Stimulated activated naive CD8-positive, alpha-beta T cell treated with anti-CD3 and anti-CD28 coated beads, Interleukin-15, amount 100 ng/mL, for 72 hours (primary cell): ENCODE measurements at regions not wholly inside any gene's neighbourhood (a gene's known extent, or its start where the extent isn't known, plus 50 kb on each side); places are given as distances from the start of the nearest gene placed in this dataset.

Experiments
- ATAC-seq: fragments of 150-1000 bp; cut with Tn5 transposase; 2 replicates; pipeline ENCODE4 v1.10.0; 2021; ENCODE audit warnings: mild to moderate bottlenecking, moderate library complexity
- DNase-seq, 2 donors: peaks; one replicate each; pipeline ENCODE4 v3.0.0; 2021 to 2022
- H3K27ac Mint-ChIP-seq, 2 donors: one replicate each; pipeline ENCODE4 v1.8.0; 2022; ENCODE audit warnings: mild to moderate bottlenecking in 2 of 2, mixed read lengths in 2 of 2, moderate library complexity in 2 of 2
- H3K27me3 Mint-ChIP-seq: one replicate; pipeline ENCODE4 v1.8.0; 2022; ENCODE audit warnings: mixed read lengths
- H3K4me1 Mint-ChIP-seq: one replicate; pipeline ENCODE4 v1.8.0; 2022; ENCODE audit warnings: mild to moderate bottlenecking, mixed read lengths
- H3K4me3 Mint-ChIP-seq, 2 donors: one replicate each; pipeline ENCODE4 v1.8.0; 2022; ENCODE audit warnings: mild to moderate bottlenecking in 2 of 2, mixed read lengths in 2 of 2, moderate library complexity in 1 of 2
- H3K9me3 Mint-ChIP-seq, 2 donors: one replicate each; pipeline ENCODE4 v1.8.0; 2022; ENCODE audit warnings: mixed read lengths in 2 of 2

DNA sequence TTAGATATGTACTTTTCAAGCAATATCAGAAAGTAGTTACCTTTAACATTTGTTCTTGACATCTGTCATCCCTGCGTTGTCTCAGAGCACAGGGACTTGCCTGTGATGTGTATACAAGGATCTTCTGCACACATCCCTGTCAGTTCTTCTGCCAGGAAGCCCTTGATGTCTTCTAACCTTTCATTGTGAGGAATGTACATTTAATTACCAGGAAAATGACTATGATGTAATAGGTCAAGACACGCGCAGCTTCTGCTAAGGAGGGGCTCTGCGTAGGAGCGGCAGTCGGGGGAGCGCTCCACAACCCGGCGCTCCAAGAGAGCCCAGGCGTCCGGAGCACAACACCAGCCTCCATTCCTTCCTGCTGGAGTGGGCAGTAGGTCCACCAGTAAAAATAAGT, 119.7 kb downstream of the IRX2 start:
- DNase-seq (no peak), ATAC-seq (no peak)
- Mint-ChIP-seq H3K9me3 (peaks cover 0 to 13% of the 10 kb centered on the region in 2 donors), H3K4me3 (no peak overlapping the region), H3K27ac (no peak overlapping the region), H3K27me3 (no peaks in the 10 kb centered on the region), H3K4me1 (no peaks in the 10 kb centered on the region)

DNA sequence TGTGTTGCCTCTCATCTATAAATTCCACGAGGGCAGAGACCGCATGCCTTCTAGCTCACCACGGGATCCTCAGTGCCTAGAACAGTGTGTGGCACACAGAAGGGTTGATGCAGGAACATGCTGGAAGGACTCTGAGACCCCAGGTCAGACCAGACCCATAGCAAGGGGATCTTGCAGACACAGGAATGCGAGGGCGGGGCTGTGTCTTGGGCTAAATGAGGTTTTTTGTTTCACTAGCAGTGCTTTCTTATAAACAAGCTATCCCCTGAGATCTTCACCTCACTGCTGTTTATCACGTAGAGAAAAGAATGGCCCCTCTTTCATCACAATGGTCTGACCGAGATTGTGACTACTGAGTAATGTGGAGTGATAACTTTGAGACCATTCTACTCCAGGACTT, 122.4 kb downstream of the IRX2 start:
- Mint-ChIP-seq H3K27me3 (no peaks in the 10 kb centered on the region), H3K4me3 (no peak overlapping the region), H3K27ac (no peak overlapping the region), H3K4me1 (no peaks in the 10 kb centered on the region), H3K9me3 (peaks cover 0 to 14% of the 10 kb centered on the region in 2 donors)
- DNase-seq (no peak), ATAC-seq (peak; percentile 12)

DNA sequence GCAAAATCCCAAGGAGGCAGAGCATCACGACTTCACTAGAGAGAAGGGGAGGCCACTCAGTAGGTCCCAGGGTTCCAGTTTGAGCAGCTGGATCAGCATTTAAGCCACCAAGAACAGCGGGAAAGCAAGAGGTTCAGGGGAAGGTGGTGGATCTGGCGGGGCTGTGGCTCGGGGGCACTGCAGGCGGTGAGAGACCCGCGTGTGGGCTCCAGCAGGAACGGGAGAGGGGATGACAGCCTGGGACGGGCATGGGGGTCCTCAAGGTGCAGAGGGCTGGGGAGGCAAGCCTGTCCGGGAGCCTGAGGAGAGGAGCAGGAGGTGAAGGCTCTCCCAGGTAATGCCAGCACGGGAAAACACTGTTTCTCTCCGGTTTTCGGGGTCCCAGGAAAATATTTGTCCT, 123.6 kb downstream of the IRX2 start:
- no peak for ATAC-seq
- H3K9me3 Mint-ChIP-seq: peaks cover 0 to 14% of the 10 kb centered on the region in 2 donors
- DNase-seq: no peak
- no peak overlapping the region for H3K27ac Mint-ChIP-seq
- no peaks in the 10 kb centered on the region for H3K27me3 Mint-ChIP-seq
- H3K4me3 Mint-ChIP-seq: no peak overlapping the region
- no peaks in the 10 kb centered on the region for H3K4me1 Mint-ChIP-seq

DNA sequence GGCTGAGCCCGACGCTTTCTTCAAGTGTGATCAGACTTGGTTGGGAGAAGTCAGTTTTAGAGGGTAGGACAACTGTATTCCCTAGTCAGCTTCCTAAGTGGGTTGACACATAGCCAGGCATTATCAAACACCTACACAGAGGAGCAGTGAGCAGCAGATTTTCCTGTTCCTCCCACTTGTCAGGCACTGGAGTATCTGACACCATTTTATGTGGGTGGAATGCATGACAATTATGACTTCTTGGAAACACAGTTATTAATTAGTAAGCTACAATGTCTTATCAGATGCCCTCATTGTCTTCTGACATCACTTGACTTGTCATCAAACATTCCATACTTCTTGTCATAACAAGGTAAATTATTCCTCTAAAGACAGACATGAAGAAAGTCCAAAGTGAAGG, 124.9 kb downstream of the IRX2 start:
- DNase-seq (no peak), ATAC-seq (no peak)
- Mint-ChIP-seq H3K4me1 (no peaks in the 10 kb centered on the region), H3K9me3 (peaks cover 0 to 14% of the 10 kb centered on the region in 2 donors), H3K4me3 (no peak overlapping the region), H3K27me3 (no peaks in the 10 kb centered on the region), H3K27ac (no peak overlapping the region)

DNA sequence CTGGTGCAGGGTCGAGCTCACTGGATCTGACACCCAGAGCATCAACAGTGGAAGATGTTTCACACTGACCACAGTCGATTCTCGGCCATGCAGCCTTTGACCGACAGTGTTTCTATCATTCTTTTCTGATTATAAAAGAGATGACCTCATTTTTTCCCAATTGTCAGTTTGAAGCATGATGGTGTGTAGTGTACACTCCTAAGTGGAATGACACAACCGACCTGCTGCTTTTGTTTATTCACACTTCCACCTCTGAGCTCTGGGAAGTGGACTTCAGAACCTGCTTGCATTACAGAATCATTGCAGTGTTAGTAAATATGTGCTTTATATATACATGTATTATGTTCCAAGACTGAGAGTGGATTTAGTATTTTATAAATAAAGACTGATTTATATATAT, 128.6 kb downstream of the IRX2 start:
- Mint-ChIP-seq H3K9me3 (peaks cover 0 to 7% of the 10 kb centered on the region in 2 donors), H3K4me1 (no peaks in the 10 kb centered on the region), H3K27me3 (no peaks in the 10 kb centered on the region), H3K4me3 (no peak overlapping the region), H3K27ac (no peak overlapping the region)
- ATAC-seq (no peak), DNase-seq (no peak)

DNA sequence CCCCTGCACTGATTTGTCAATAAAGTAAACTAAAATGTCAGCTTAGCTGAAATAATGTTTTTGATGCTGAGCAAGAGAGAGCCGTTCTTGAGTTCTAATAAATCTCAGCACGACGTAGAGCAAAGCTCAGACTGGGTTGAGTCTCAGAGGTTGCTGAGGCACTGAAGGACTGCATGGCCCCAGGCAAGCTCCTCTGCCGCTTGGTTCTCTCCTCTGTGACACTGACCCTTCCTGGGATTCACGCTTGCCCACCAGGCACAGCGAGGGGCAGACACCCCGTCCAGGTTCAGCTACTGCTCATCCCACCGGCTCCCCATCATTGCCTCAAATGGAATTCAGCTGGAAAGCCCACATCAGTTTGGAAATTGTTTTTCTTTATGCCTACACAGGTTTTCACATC, 129.8 kb downstream of the IRX2 start:
- Mint-ChIP-seq H3K9me3 (peaks cover 0 to under 1% of the 10 kb centered on the region in 2 donors), H3K27me3 (no peaks in the 10 kb centered on the region), H3K4me1 (no peaks in the 10 kb centered on the region), H3K27ac (no peak overlapping the region), H3K4me3 (no peak overlapping the region)
- no peak for DNase-seq
- ATAC-seq: no peak

DNA sequence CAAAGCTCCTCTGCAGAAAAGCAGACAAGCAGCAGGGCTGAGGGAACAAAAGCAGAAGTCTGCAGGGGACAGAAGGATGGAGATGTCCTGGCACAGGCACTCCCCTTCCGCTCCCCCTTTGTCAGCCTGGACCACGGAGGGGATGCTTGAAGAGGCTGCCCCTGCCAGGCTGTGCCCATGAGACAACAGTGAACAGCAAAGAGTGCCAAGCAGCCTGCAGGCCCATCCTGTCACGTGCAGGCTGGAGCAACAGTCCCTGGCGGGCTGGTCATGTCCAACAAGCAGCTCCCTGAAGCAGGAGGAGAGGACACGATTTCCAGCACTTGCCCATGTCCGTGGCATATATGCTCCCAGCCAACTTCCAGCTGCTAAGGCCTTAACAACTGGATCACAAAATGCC, 132.3 kb downstream of the IRX2 start:
- Mint-ChIP-seq H3K9me3 (peaks cover 0 to 6% of the 10 kb centered on the region in 2 donors), H3K4me3 (no peak overlapping the region), H3K4me1 (no peaks in the 10 kb centered on the region), H3K27me3 (no peaks in the 10 kb centered on the region), H3K27ac (no peak overlapping the region)
- ATAC-seq (no peak), DNase-seq (no peak)

DNA sequence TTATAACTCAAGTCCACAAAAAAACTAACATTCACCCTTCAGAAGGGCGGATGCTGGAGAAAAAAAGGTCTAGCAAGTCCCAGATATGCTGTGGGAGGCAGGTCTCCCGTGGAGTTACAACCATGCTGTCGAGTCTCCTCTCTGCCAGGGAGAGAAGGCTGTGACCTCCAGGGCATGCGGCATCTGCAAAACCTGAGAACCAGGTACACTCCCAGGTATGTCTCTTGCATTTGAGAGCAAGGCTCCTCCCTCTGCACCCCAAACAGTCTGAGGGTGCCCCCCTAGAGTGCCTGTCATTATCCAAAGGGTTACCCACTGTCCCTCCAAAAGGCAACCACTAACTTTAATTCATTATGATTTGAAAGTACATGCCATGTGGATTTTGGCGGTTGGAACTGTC, 134.0 kb downstream of the IRX2 start:
- Mint-ChIP-seq H3K4me3 (no peak overlapping the region), H3K4me1 (no peaks in the 10 kb centered on the region), H3K9me3 (peaks cover 0 to 20% of the 10 kb centered on the region in 2 donors), H3K27ac (no peak overlapping the region), H3K27me3 (no peaks in the 10 kb centered on the region)
- DNase-seq (no peak), ATAC-seq (no peak)

DNA sequence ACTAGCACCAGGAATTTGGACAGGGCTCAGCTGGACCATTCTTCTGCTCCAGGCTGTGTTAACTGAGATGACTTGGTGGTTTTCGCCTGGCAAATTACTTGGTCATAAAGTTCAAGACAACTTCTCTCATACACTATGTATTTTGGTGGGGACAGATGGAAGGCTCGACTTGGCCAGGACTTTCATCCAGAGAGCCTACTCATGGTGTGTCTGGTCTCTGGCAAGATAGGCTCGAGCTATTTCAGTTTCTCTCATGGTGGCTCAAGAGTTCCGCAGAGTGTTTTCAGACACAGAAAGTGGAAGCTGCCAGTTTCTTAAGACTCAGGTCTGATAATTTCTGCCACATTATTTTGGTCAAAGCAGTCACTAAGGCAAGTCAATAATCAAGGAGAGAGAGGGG, 135.6 kb downstream of the IRX2 start:
- H3K4me3 Mint-ChIP-seq: no peak overlapping the region
- no peak for ATAC-seq
- H3K27me3 Mint-ChIP-seq: no peaks in the 10 kb centered on the region
- H3K9me3 Mint-ChIP-seq: peaks cover 0 to 21% of the 10 kb centered on the region in 2 donors
- H3K27ac Mint-ChIP-seq: no peak overlapping the region
- DNase-seq: no peak
- no peaks in the 10 kb centered on the region for H3K4me1 Mint-ChIP-seq

DNA sequence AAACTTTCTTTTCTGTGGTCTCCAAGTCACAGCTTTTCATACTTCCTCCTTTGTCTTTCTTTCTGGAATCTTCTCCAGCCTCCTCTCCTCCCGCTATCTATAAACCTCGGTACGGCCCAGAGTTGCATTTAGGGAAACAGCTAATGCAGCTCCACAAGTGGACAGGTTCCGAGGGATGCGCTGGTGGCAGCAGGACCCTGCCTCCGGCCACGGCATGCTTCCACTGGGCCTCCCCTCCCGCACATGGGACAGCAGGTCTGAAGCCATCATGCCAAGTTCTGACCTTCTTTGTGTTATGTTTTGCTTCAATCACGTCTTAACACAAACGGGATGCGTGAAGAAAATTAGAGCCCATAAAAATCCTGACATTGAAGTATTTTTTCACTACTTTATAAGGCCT, 136.9 kb downstream of the IRX2 start:
- no peak overlapping the region for H3K27ac Mint-ChIP-seq
- DNase-seq: no peak
- H3K4me1 Mint-ChIP-seq: no peaks in the 10 kb centered on the region
- H3K27me3 Mint-ChIP-seq: no peaks in the 10 kb centered on the region
- ATAC-seq: no peak
- H3K4me3 Mint-ChIP-seq: no peak overlapping the region
- H3K9me3 Mint-ChIP-seq: peaks cover 0 to 22% of the 10 kb centered on the region in 2 donors

DNA sequence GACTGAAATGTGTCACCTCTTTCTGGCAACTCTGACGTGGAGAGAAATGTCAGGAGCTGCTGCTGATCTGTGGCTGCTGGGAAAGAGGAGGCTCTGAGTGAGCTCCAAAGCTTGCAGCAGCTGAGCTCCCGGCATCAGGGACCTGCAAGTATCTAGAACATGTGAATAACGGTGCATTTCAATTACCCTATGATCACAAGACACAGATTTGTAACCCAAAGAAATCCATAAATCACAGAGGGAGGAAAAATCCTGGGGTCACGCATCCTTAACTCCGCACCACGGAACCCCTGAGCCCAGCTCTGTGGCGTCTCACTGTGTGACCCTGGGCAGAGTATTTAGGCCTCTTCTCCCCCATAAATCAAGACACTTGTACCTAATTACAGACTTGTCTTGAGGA, 139.8 kb downstream of the IRX2 start:
- H3K27ac Mint-ChIP-seq: no peak overlapping the region
- no peak overlapping the region for H3K4me3 Mint-ChIP-seq
- no peak for DNase-seq
- ATAC-seq: no peak
- H3K27me3 Mint-ChIP-seq: no peaks in the 10 kb centered on the region
- H3K4me1 Mint-ChIP-seq: no peaks in the 10 kb centered on the region
- peaks cover 0 to 28% of the 10 kb centered on the region in 2 donors for H3K9me3 Mint-ChIP-seq

DNA sequence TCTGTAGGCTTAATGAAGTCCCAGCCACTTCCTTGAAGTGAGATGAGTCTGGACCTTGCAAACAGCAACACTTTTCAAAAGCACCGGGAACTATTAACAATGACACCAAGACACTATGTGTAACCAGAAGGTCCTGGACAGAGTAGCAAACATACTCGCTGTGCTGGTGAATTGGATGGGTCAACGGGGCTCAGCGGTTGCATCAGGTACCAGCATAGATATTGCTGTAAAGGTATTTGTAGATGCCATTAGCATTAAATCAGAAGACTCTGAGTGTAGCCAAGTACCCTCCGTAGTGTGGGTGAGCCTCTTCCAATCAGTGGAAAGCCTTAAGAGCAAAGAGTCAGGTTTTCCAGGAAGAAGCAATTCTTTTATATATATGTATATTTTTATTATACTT, 140.5 kb downstream of the IRX2 start:
- no peaks in the 10 kb centered on the region for H3K4me1 Mint-ChIP-seq

DNA sequence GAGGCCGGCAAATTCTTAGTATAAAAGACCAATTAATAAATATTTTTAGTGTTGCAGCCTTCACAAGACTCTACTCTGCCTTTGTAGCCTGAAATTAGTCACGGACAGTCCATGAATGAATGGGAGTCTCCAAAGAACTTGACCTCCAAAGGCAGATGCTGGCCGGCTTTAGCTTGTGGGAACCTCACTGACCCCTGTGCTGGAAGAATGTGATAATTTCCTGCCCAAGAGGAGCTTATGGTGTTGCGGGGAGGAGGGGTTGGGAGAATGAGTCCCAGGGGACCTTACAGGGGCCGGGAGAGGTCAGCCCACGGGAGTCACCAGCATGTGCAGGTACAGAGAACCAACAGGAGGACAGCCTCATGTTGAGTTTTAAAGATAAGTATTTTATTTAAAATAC, 143.1 kb downstream of the IRX2 start:
- H3K27ac Mint-ChIP-seq: no peak overlapping the region
- H3K9me3 Mint-ChIP-seq: peaks cover 0 to 18% of the 10 kb centered on the region in 2 donors
- DNase-seq: no peak
- no peak for ATAC-seq
- H3K27me3 Mint-ChIP-seq: no peaks in the 10 kb centered on the region
- H3K4me1 Mint-ChIP-seq: no peaks in the 10 kb centered on the region
- no peak overlapping the region for H3K4me3 Mint-ChIP-seq

More for the DNA sequence above, 140.5 kb downstream of the IRX2 start:
- H3K27me3 Mint-ChIP-seq: no peaks in the 10 kb centered on the region
- no peak overlapping the region for H3K27ac Mint-ChIP-seq
- ATAC-seq (no peak), DNase-seq (no peak)
- H3K4me3 Mint-ChIP-seq: no peak overlapping the region
- peaks cover 0 to 28% of the 10 kb centered on the region in 2 donors for H3K9me3 Mint-ChIP-seq

DNA sequence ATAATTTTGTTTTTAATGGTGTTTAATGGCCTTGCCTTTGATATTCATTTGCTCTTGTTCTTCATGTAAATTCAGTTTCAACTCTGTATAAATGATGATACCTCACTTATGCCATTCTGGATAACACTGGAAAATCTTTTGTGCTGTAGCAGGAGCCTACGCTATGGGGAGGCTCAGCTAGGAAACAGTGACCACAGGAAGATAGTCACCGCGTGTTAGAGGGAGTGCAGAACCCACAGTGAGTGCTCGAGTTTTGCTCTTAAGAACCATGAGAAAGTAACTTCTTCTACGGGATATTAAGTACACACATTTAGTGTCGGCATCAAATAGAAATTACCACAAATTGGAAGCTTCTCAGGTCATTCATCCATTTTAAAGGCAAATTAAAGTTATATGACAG, 143.9 kb downstream of the IRX2 start:
- Mint-ChIP-seq H3K27me3 (no peaks in the 10 kb centered on the region), H3K4me3 (no peak overlapping the region), H3K9me3 (peaks cover 0 to 10% of the 10 kb centered on the region in 2 donors), H3K27ac (no peak overlapping the region), H3K4me1 (no peaks in the 10 kb centered on the region)
- DNase-seq (no peak), ATAC-seq (no peak)

DNA sequence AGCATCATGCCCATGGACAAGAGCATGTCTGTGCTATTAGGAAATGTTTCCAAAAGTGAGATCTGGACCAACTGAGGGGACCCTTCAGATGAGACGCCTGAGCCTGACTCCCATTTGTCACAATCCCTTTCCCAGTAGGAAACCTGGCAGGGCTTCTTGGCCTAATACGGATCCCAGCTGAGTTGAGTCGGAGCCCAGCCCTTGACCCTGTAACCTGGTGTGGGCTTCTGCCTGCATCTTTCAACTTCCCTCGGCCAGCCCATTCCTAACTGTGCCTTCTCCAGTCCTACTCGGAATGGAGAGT, 148.3 kb downstream of the IRX2 start:
- ATAC-seq: no peak
- Mint-ChIP-seq H3K27ac (no peak overlapping the region), H3K27me3 (no peaks in the 10 kb centered on the region), H3K9me3 (no peaks in the 10 kb centered on the region), H3K4me1 (no peaks in the 10 kb centered on the region), H3K4me3 (no peak overlapping the region)
- DNase-seq: no peak

DNA sequence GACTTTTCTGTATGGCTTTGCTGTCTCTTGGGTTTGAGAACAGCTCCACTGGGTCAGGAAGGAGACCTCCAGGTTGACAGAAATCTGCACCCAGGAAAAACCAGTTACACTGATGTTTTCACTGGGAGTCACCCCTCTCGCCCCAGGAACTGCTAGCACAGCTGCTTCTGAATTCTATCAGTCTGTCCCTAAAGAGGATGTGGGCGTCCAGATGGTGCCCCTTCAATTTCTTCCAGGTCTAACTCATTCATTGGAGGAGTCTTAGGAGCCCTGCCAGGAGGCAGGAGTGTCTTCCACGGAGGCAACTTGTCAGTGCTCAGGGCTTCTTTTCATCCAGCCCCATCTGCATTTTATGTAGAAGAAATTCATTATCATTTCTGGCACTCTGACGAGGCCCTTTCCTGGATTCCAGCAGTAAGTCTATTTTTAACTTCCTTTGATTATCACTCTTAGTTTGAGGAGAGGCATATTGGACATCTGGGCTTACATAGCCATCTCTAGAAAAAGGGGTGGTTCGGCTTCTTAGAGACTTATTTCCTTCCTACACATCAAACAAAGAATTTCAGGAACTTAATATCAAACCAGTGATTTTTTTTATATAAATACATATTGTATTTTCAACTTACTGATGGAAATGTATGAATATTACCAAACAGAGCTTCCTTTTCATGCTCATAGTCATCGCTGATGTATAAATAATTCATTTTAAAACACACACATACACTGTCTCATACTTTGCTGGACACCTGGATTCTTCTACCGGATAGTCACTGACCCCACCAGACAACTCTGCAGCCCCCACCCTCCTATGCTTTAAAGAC, 148.8 kb downstream of the IRX2 start:
- H3K4me3 Mint-ChIP-seq: no peak overlapping the region
- DNase-seq: no peak
- H3K27ac Mint-ChIP-seq: no peak overlapping the region
- no peaks in the 10 kb centered on the region for H3K27me3 Mint-ChIP-seq
- H3K9me3 Mint-ChIP-seq: no peaks in the 10 kb centered on the region
- no peak for ATAC-seq
- no peaks in the 10 kb centered on the region for H3K4me1 Mint-ChIP-seq

DNA sequence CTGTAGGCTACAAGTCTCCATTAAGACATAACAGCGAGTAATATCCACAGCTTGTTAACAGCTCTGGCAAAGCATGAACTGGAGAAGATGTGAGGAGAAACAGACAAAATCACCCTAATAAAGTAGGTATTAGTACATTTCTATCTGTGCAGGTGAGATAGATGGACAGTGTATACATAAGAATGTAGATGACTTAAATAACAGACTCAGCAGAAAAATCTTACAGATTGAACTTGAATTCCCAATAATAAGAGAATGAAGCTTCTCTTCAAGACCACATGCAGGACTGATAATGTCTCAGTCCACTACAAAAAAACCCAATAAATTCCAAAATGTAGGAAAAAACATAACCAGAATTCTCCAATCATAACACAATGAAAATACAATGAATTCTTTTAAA, 153.0 kb downstream of the IRX2 start:
- ATAC-seq (no peak), DNase-seq (no peak)
- no peaks in the 10 kb centered on the region for H3K27me3 Mint-ChIP-seq
- H3K4me3 Mint-ChIP-seq: no peak overlapping the region
- no peaks in the 10 kb centered on the region for H3K9me3 Mint-ChIP-seq
- H3K4me1 Mint-ChIP-seq: no peaks in the 10 kb centered on the region
- no peak overlapping the region for H3K27ac Mint-ChIP-seq
